SIG-M5 (cell line): ENCODE measurements at regions not wholly inside any gene's neighbourhood (a gene's known extent, or its start where the extent isn't known, plus 50 kb on each side); places are given as distances from the start of the nearest gene placed in this dataset.
"Not testable (repeated sequence)": the region's sequence is repeated elsewhere in the genome, so short reads cannot be mapped to it uniquely, and the experiment has no call there.

Source experiments
- DNase-seq: peaks from one replicate; lab custom pipeline; 2025; lab: John Stamatoyannopoulos, UW

- DNase-seq: no peak
Observed at GRCh38 chr10:130351466-130352290, 215.5 kb downstream of the GLRX3 start.

- DNase-seq: no peak
Observed at GRCh38 chr10:130352291-130352645, 216.1 kb downstream of the GLRX3 start.

- no peak for DNase-seq
Observed at GRCh38 chr10:130353928-130354572, 217.9 kb downstream of the GLRX3 start.

- no peak for DNase-seq
Observed at GRCh38 chr10:130354573-130354954, 218.4 kb downstream of the GLRX3 start.

- DNase-seq: no peak
Observed at GRCh38 chr10:130354976-130355795, 219.0 kb downstream of the GLRX3 start.

DNA sequence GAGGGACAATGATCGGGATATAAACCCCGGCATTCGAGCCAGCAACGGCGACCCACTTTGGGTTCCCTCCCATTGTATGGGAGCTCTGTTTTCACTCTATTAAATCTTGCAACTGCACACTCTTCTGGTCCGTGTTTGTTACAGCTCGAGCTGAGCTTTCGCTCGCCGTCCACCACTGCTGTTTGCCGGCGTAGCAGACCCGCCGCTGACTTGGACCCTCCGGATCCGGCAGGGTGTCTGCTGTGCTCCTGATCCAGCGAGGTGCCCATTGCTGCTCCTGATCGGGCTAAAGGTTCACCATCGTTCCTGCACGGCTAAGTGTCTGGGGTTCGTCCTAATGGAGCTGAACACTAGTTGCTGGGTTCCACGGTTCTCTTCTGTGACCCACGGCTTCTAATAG lies 220.2 kb downstream of the GLRX3 start:
- DNase-seq: not testable (repeated sequence)

- no peak for DNase-seq
Observed at GRCh38 chr10:130357226-130357625, 221.0 kb downstream of the GLRX3 start.

DNA sequence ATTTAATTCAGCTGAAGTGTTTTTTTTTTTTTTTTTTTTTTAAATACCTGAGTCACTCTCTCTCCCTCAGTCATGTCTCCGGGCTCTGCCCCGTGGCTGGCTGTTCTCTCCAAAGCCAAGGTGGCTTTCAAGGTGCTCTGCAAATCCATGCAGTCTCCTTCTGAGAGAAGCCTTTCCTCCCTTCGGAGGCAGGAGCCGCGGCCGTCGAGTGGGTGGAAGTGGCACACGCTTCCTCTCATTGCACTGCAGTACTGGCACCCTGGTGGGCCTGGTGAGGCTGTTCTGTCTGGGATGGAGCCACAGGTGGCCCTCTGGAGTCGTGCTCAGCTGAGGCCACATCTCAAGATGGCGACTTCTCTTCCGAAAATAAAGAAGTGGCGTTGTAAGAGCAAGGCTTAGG lies 221.8 kb downstream of the GLRX3 start:
- no peak for DNase-seq

DNA sequence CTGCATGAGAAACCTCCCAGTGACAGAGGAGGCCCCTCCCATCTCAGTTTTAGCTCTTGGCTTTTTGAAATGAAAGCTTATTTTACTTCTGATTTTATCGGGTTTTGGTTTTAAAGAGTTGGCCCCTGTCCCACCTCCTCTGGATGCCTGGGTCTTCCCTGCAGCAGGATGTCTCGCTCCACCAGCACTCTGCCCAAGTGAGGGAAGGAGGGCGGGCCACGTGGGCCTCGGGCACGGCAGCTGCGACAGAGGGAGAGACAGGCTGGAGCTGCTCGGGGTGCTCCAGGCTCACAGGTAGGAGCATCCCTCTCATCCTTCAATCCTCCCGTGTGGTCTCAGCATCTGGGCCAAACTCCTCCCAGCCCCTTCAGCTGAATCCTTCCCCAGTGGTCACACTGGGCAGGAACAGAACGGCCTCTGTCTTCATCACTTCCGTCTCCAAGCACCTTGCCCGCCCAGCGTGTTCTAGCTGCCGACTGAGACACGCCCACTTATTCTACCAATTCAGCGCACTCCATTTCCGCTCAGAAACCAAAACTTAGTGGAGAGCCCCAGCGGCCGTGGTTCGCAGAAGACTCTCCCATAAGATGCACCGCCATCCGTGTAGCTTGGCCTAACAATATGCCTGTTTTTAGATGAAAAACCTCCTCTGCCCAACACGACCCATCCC lies 222.9 kb downstream of the GLRX3 start:
- no peak for DNase-seq

DNA sequence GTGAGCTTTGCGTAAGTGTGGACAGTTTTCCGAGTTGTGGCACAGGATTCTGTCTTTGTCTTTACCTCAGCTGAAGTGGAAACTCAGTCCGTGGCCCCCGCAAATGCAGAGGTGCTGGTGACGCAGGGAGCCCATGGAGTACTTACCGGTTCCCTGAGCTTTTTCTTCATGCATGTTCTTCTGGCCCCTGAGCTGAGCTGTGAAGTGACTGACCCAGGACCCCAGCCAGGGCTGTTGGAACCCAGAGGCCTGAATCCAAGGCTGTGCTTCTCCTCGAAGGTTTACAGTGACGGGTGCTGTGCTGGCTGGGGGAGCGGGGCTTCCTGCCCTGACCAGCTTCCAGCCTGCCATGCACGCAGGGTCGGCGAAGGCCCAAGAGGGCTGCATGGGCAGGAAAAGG lies 223.5 kb downstream of the GLRX3 start:
- no peak for DNase-seq

GRCh38 chr10:130360826-130361311 lies 224.7 kb downstream of the GLRX3 start:
- no peak for DNase-seq

- no peak for DNase-seq
Observed at GRCh38 chr10:130361351-130362105, 225.3 kb downstream of the GLRX3 start.

DNA sequence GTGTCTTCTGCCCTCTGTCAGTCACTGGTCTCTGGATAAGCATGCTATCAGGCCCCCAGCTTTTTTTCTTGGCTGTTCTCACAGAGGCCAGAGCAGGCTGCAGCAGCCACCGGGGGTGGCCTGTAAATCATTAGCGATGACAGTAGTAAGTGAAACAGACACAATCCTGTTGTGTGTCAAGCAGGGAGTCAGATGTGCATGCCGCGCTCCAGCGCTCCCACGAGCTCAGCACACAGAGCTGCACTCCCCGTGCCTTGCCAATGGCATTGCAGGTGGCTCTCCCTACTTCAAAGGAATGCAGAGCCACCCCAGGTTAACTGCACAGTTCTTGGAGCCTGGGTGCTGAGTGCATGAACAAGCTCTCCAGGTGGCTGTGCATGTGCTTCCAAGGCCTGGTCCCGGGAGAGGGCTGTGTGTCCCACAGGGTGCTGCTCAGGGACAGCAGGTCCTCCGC lies 226.1 kb downstream of the GLRX3 start:
- no peak for DNase-seq

GRCh38 chr10:130363051-130363450 lies 226.9 kb downstream of the GLRX3 start:
- DNase-seq: no peak

GRCh38 chr10:130363899-130364445 lies 227.8 kb downstream of the GLRX3 start:
- DNase-seq: no peak

DNA sequence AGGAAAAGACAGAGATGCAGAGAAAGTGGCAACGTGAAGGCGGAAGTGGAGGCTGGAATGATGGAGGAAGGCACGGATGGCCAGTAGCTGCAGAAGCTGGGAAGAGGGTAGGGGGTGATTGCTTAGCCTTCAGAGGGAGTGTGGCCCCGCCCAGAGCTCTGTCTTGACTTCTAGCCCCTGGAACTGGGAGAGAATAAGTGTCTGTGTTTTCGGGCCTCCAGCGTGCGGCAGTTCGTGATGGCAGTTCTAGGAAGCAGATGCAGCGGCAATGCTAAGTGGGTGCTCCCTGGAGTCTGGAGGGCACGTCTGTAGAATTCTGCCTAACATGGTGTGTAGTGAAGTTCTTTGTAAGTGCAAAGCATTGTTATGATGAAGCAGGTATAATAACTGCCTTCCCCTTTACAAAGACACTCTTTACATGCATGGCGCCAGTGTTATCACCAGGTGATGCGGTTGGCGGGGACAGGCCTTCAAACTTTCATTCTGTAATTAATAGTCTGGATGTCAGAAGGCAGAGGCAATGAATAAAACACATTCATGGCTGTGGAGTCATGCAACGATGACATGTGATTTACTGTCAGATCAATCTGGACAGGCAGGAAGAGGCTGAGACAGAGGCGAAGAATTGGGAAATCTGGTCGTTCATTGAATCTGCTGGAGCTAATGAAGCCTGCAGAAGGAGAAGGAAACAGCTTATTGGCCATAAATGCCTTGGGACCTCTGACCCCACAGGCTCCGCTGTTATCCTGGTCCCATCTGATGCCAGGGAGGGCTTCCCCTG lies 228.6 kb downstream of the GLRX3 start:
- DNase-seq: no peak

GRCh38 chr10:130368761-130369560 lies 232.8 kb downstream of the GLRX3 start:
- no peak for DNase-seq

DNA sequence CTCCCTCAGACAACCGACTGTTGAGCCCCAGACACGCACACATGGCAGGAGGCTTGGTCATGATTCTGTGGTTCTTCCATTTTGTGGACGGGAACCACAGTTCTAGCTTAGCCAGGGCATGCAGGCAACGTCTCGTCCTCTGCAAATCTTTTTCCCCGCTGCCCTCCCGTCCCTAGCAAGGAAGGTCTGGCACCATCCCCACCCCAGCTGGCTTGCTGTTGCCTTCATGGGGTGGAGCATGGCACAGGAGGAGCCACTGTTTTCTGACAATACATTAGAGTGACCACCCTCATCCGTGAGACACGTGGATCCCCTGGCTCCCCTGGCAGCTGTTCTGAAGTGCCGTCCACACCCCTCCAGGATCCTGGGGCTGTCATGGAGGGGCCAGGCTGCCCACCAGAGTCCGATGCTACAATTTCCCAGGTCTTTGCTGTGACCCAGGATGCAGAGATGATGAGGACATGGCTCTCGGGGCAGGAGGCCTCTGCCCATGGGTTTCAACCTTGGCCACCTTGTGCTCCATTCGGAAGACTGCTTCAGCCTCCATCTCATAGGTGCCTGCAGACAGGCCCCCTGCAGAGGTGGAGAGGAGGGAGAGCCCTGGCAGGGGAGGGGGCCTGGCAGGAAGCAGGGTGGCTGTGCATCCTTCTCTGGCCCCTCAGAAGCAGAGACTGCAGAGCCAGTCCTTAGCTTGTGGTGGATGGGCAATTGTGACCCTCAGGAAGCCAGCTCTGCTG lies 233.6 kb downstream of the GLRX3 start:
- no peak for DNase-seq

GRCh38 chr10:130370721-130371120 lies 234.5 kb downstream of the GLRX3 start:
- DNase-seq: no peak
